H9 (cell line): ENCODE measurements at regions not wholly inside any gene's neighbourhood (a gene's known extent, or its start where the extent isn't known, plus 50 kb on each side); places are given as distances from the start of the nearest gene placed in this dataset.

ENCODE experiments used
- DNase-seq: peaks from one replicate; pipeline ENCODE4 v3.0.0-alpha.2; 2017
- H2AFZ ChIP-seq: one replicate; pipeline ENCODE4 v1.6.1; 2013; ENCODE audit warnings: mild to moderate bottlenecking, low read length, control low read depth, moderate library complexity
- H2AK5ac ChIP-seq: 2 replicates; pipeline ENCODE4 v1.6.1; 2013; ENCODE audit warnings: low read length, control low read depth, mixed read lengths; ENCODE audit not compliant: insufficient read length
- H2BK120ac ChIP-seq: one replicate; pipeline ENCODE4 v1.6.1; 2013; ENCODE audit warnings: low read depth, mild to moderate bottlenecking, low read length, control low read depth, inconsistent platforms; ENCODE audit not compliant: poor library complexity, severe bottlenecking
- H2BK12ac ChIP-seq: 2 replicates; pipeline ENCODE4 v1.6.1; 2013; ENCODE audit warnings: low read length, control low read depth, mixed read lengths, low read depth; ENCODE audit not compliant: insufficient read length
- H2BK15ac ChIP-seq: 2 replicates; pipeline ENCODE4 v1.6.1; 2013; ENCODE audit warnings: low read depth, low read length, control low read depth
- H2BK20ac ChIP-seq: one replicate; pipeline ENCODE4 v1.6.1; 2013; ENCODE audit warnings: low read depth, mild to moderate bottlenecking, low read length, control low read depth, inconsistent platforms; ENCODE audit not compliant: poor library complexity, severe bottlenecking
- H2BK5ac ChIP-seq: 2 replicates; pipeline ENCODE4 v1.6.1; 2013; ENCODE audit warnings: low read length, control low read depth, mixed read lengths; ENCODE audit not compliant: insufficient read length
- H3K14ac ChIP-seq: 2 replicates; pipeline ENCODE4 v1.6.1; 2013; ENCODE audit warnings: low read length, control low read depth; ENCODE audit not compliant: insufficient read depth
- H3K18ac ChIP-seq: 2 replicates; pipeline ENCODE4 v1.6.1; 2013; ENCODE audit warnings: low read depth, mild to moderate bottlenecking, mixed read lengths, low read length, control low read depth; ENCODE audit not compliant: insufficient read length
- H3K23ac ChIP-seq: 2 replicates; pipeline ENCODE4 v1.6.1; 2013; ENCODE audit warnings: low read length, control low read depth, mixed read lengths, low read depth; ENCODE audit not compliant: insufficient read length
- H3K23me2 ChIP-seq: 2 replicates; pipeline ENCODE4 v1.6.1; 2013; ENCODE audit warnings: low read depth, mild to moderate bottlenecking, mixed read lengths, low read length, control low read depth; ENCODE audit not compliant: insufficient read length, poor library complexity, severe bottlenecking
- H3K27ac ChIP-seq: 2 replicates; pipeline ENCODE4 v1.5.1; 2013; ENCODE audit warnings: low read length, control low read depth, mixed read lengths, low read depth; ENCODE audit not compliant: insufficient read length
- H3K27me3 ChIP-seq: 2 replicates; pipeline ENCODE4 v1.6.1; 2013; ENCODE audit warnings: low read length, control low read depth, inconsistent platforms; ENCODE audit not compliant: insufficient read depth
- H3K4ac ChIP-seq: 2 replicates; pipeline ENCODE4 v1.6.1; 2013; ENCODE audit warnings: low read depth, mild to moderate bottlenecking, control low read depth, inconsistent platforms, low read length, moderate library complexity
- H3K4me1 ChIP-seq: 2 replicates; pipeline ENCODE4 v1.6.1; 2013; ENCODE audit warnings: low read length, control low read depth, inconsistent platforms; ENCODE audit not compliant: insufficient read depth
- H3K4me2 ChIP-seq: 2 replicates; pipeline ENCODE4 v1.6.1; 2013; ENCODE audit warnings: low read length, control low read depth, mixed read lengths; ENCODE audit not compliant: insufficient read length, insufficient read depth
- H3K56ac ChIP-seq: 2 replicates; pipeline ENCODE4 v1.6.1; 2013; ENCODE audit warnings: low read depth, mild to moderate bottlenecking, mixed read lengths, low read length, control low read depth; ENCODE audit not compliant: insufficient read length
- H3K79me1 ChIP-seq: 2 replicates; pipeline ENCODE4 v1.6.1; 2013; ENCODE audit warnings: low read depth, mild to moderate bottlenecking, moderate library complexity, low read length, control low read depth, inconsistent platforms; ENCODE audit not compliant: insufficient read depth, poor library complexity, severe bottlenecking
- H3K79me2 ChIP-seq: 2 replicates; pipeline ENCODE4 v1.6.1; 2013; ENCODE audit warnings: low read length, control low read depth, inconsistent platforms; ENCODE audit not compliant: insufficient read depth
- H3K9ac ChIP-seq: 2 replicates; pipeline ENCODE4 v1.6.1; 2013; ENCODE audit warnings: low read length, control low read depth, mixed read lengths; ENCODE audit not compliant: insufficient read length; ENCODE audit errors: extremely low read depth
- H3K9me3 ChIP-seq: one replicate; pipeline ENCODE4 v1.6.1; 2013; ENCODE audit warnings: low read depth, low read length, inconsistent platforms; ENCODE audit not compliant: control insufficient read depth
- H3T11ph ChIP-seq: one replicate; pipeline ENCODE4 v1.6.1; 2013; ENCODE audit warnings: mild to moderate bottlenecking, low read length, control low read depth, inconsistent platforms
- H4K20me1 ChIP-seq: one replicate; pipeline ENCODE4 v1.6.1; 2013; ENCODE audit not compliant: control insufficient read depth, insufficient read length, insufficient read depth
- H4K5ac ChIP-seq: 2 replicates; pipeline ENCODE4 v1.6.1; 2013; ENCODE audit warnings: low read depth, mild to moderate bottlenecking, mixed read lengths, low read length, control low read depth; ENCODE audit not compliant: insufficient read length
- H4K8ac ChIP-seq: replicated peaks from 2 replicates; pipeline ENCODE4 v1.6.1; 2013; ENCODE audit warnings: low read length, control low read depth, mixed read lengths, low read depth; ENCODE audit not compliant: insufficient read length
- H4K91ac ChIP-seq: 2 replicates; pipeline ENCODE4 v1.6.1; 2013; ENCODE audit warnings: low read depth, mild to moderate bottlenecking, moderate library complexity, mixed read lengths, low read length, control low read depth; ENCODE audit not compliant: insufficient read length
- H3K27ac Mint-ChIP-seq, 3 experiments: 2 replicates in 2 of 3; 3 replicates in 1 of 3; pipeline ENCODE4 v1.8.0; 2020 to 2021; ENCODE audit warnings: mixed read lengths in 3 of 3, mild to moderate bottlenecking in 1 of 3, moderate library complexity in 1 of 3
- H3K27me3 Mint-ChIP-seq: 2 replicates; pipeline ENCODE4 v1.8.0; 2021; ENCODE audit warnings: low read depth, mild to moderate bottlenecking, moderate library complexity, mixed read lengths
- H3K36me3 Mint-ChIP-seq, 3 experiments: 2 replicates in 2 of 3; 3 replicates in 1 of 3; pipeline ENCODE4 v1.8.0; 2020 to 2021; ENCODE audit warnings: low read depth in 3 of 3, mixed read lengths in 3 of 3; ENCODE audit not compliant: insufficient read depth in 1 of 3
- H3K4me1 Mint-ChIP-seq, 2 experiments: 2 replicates each; pipeline ENCODE4 v1.8.0; 2020; ENCODE audit warnings: mixed read lengths in 2 of 2
- H3K4me3 Mint-ChIP-seq, 2 experiments: 2 replicates in 1 of 2; 3 replicates in 1 of 2; pipeline ENCODE4 v1.8.0; 2020 to 2021; ENCODE audit warnings: mild to moderate bottlenecking in 2 of 2, mixed read lengths in 2 of 2, moderate library complexity in 1 of 2
- H3K9me3 Mint-ChIP-seq, 2 experiments: 2 replicates in 1 of 2; 3 replicates in 1 of 2; pipeline ENCODE4 v1.8.0; 2020; ENCODE audit warnings: mild to moderate bottlenecking in 2 of 2, mixed read lengths in 2 of 2, moderate library complexity in 1 of 2
- CTCF ChIP-seq: fragments of 200-600 bp; sonication (generic); conservative IDR thresholded peaks from 3 replicates; pipeline ENCODE4 v1.8.0; 2021; ENCODE audit warnings: antibody characterized with exemption, mild to moderate bottlenecking
- WGBS: extraction: QIAGEN DNeasy Blood & Tissue Kit; methylation state at CpG from one replicate; pipeline ENCODE4 v1.1.7; 2013; ENCODE audit warnings: missing lambda C conversion rate, low lambda C conversion rate, mixed read lengths; ENCODE audit not compliant: insufficient read length; ENCODE audit errors: extremely low coverage; 5-methylcytosine and 5-hydroxymethylcytosine counted together

GRCh38 chr1:96281491-96281890 is 440.1 kb upstream of the PTBP2 start:
- no peak overlapping the region for H3K14ac ChIP-seq
- H2BK12ac ChIP-seq, result no peak overlapping the region
- H2BK15ac ChIP-seq, result no peak overlapping the region
- H3K23ac ChIP-seq, result no peak overlapping the region
- Mint-ChIP-seq H3K27me3 (no peaks in the 10 kb centered on the region; the same call in 1 of the 2 replicates), H3K36me3 (peaks cover 8 to 41% (median 17%) of the 10 kb centered on the region in 3 experiments), H3K27ac (peak overlapping the region in 1 of 3 experiments; percentile 74; a peak in 1 of 7 replicates), H3K4me1 (peaks cover 9% of the 10 kb centered on the region in 2 experiments), H3K9me3 (peaks cover 26 to 28% of the 10 kb centered on the region in 2 experiments), H3K4me3 (no peak overlapping the region)
- no peak overlapping the region for H3T11ph ChIP-seq
- no peak overlapping the region for H4K8ac ChIP-seq
- no peak overlapping the region for H4K5ac ChIP-seq
- no peak for DNase-seq
- no peak overlapping the region for H3K4ac ChIP-seq
- H2BK20ac ChIP-seq, result no peak overlapping the region
- no peaks in the 10 kb centered on the region for H3K79me1 ChIP-seq
- no peak overlapping the region for H2BK5ac ChIP-seq
- no peak overlapping the region for H3K4me2 ChIP-seq
- no peak overlapping the region for H3K18ac ChIP-seq
- H2AK5ac ChIP-seq, result no peak overlapping the region
- H3K9me3 ChIP-seq, result no peaks in the 10 kb centered on the region
- H3K79me2 ChIP-seq, result no peaks in the 10 kb centered on the region
- no peak overlapping the region for H4K91ac ChIP-seq
- no peak overlapping the region for H2BK120ac ChIP-seq
- TF ChIP-seq CTCF, result no peak
- no peak overlapping the region for H3K27ac ChIP-seq
- no peak overlapping the region for H2AFZ ChIP-seq
- H3K56ac ChIP-seq, result no peak overlapping the region
- no peaks in the 10 kb centered on the region for H3K27me3 ChIP-seq
- H3K4me1 ChIP-seq, result no peaks in the 10 kb centered on the region
- H3K9ac ChIP-seq, result no peak overlapping the region
- H3K23me2 ChIP-seq, result no peaks in the 10 kb centered on the region
- H4K20me1 ChIP-seq, result no peaks in the 10 kb centered on the region
- no CpG with 5 or more reads among the region's 1 CpG for WGBS
